ENCODE measurements at regions not wholly inside any gene's neighbourhood (a gene's known extent, or its start where the extent isn't known, plus 50 kb on each side); places are given as distances from the start of the nearest gene placed in this dataset.

GRCh38 chr1:110816945-110817344, 56.0 kb upstream of the CD53 start:
- H3K36me3 Mint-ChIP-seq (ENCODE audit: low read depth), result no peaks in the 10 kb centered on the region
- no peak overlapping the region for H3K4me3 Mint-ChIP-seq
- H3K27me3 Mint-ChIP-seq (ENCODE audit: low read depth), result peaks cover 80% of the 10 kb centered on the region
- DNase-seq (ENCODE audit: low read depth, low spot score), result no peak
- no peak for TF ChIP-seq CTCF (conservative IDR thresholded peaks at IDR 0.05)
- no peaks in the 10 kb centered on the region for H3K4me1 Mint-ChIP-seq
- no peaks in the 10 kb centered on the region for H3K9me3 Mint-ChIP-seq
- no peak overlapping the region for H3K27ac Mint-ChIP-seq (ENCODE audit: unreplicated experiment)

GRCh38 chr1:110811529-110811928, 61.4 kb upstream of the CD53 start:
- Mint-ChIP-seq H3K36me3 (ENCODE audit: low read depth) (no peaks in the 10 kb centered on the region), H3K4me1 (no peaks in the 10 kb centered on the region), H3K27ac (ENCODE audit: unreplicated experiment) (no peak overlapping the region), H3K27me3 (ENCODE audit: low read depth) (peaks cover 71% of the 10 kb centered on the region), H3K9me3 (peaks cover 2% of the 10 kb centered on the region), H3K4me3 (no peak overlapping the region)
- no peak for DNase-seq (ENCODE audit: low read depth, low spot score)
- no peak for TF ChIP-seq CTCF (conservative IDR thresholded peaks at IDR 0.05)

- Mint-ChIP-seq H3K36me3 (ENCODE audit: low read depth) (no peaks in the 10 kb centered on the region), H3K4me3 (no peak overlapping the region), H3K9me3 (peaks cover 3% of the 10 kb centered on the region), H3K27me3 (ENCODE audit: low read depth) (peaks cover 68% of the 10 kb centered on the region), H3K4me1 (no peaks in the 10 kb centered on the region), H3K27ac (ENCODE audit: unreplicated experiment) (no peak overlapping the region)
- TF ChIP-seq CTCF (conservative IDR thresholded peaks at IDR 0.05), result no peak
- DNase-seq (ENCODE audit: low read depth, low spot score), result no peak
These were observed 72.9 kb upstream of the CD53 start for GRCh38 chr1:110800079-110800478.

- no peak overlapping the region for H3K4me3 Mint-ChIP-seq
- no peak for DNase-seq (ENCODE audit: low read depth, low spot score)
- H3K36me3 Mint-ChIP-seq (ENCODE audit: low read depth), result no peaks in the 10 kb centered on the region
- no peak overlapping the region for H3K27ac Mint-ChIP-seq (ENCODE audit: unreplicated experiment)
- peaks cover 70% of the 10 kb centered on the region for H3K27me3 Mint-ChIP-seq (ENCODE audit: low read depth)
- H3K9me3 Mint-ChIP-seq, result peaks cover 3% of the 10 kb centered on the region
- H3K4me1 Mint-ChIP-seq, result no peaks in the 10 kb centered on the region
- no peak for TF ChIP-seq CTCF (conservative IDR thresholded peaks at IDR 0.05)
These were observed 74.2 kb upstream of the CD53 start for GRCh38 chr1:110798691-110799256.

GRCh38 chr1:110788673-110789072, 84.3 kb upstream of the CD53 start:
- peaks cover 96% of the 10 kb centered on the region for H3K27me3 Mint-ChIP-seq (ENCODE audit: low read depth)
- H3K36me3 Mint-ChIP-seq (ENCODE audit: low read depth), result peaks cover 3% of the 10 kb centered on the region
- no peaks in the 10 kb centered on the region for H3K9me3 Mint-ChIP-seq
- no peak overlapping the region for H3K27ac Mint-ChIP-seq (ENCODE audit: unreplicated experiment)
- H3K4me1 Mint-ChIP-seq, result no peaks in the 10 kb centered on the region
- DNase-seq (ENCODE audit: low read depth, low spot score), result no peak
- no peak overlapping the region for H3K4me3 Mint-ChIP-seq
- no peak for TF ChIP-seq CTCF (conservative IDR thresholded peaks at IDR 0.05)

Data from neural crest cell (in vitro differentiated cells).